Neural cell (in vitro differentiated cells): ENCODE measurements at regions not wholly inside any gene's neighbourhood (a gene's known extent, or its start where the extent isn't known, plus 50 kb on each side); places are given as distances from the start of the nearest gene placed in this dataset.

ENCODE experiments used
- H2AFZ ChIP-seq: fragments of 200-600, 300-800 bp; sonication (generic), shearing (Covaris generic); 2 replicates; pipeline ENCODE4 v1.6.0; 2014; ENCODE audit warnings: low read depth, mild to moderate bottlenecking, antibody characterized with exemption, low read length, moderate library complexity
- H3F3A ChIP-seq: fragments of 200-600 bp; shearing (Covaris generic); 2 replicates; pipeline ENCODE4 v1.6.1; 2016; ENCODE audit warnings: mild to moderate bottlenecking, moderate library complexity, mixed read lengths, antibody characterized with exemption, low read length; ENCODE audit not compliant: insufficient read depth, poor library complexity, severe bottlenecking
- H3K27ac ChIP-seq: fragments of 200-600, 300-800 bp; sonication (generic), shearing (Covaris generic); 2 replicates; pipeline ENCODE4 v1.5.1; 2014; ENCODE audit warnings: mild to moderate bottlenecking, low read length, moderate library complexity
- H3K27me3 ChIP-seq: fragments of 300-800, 200-600 bp; sonication (generic), shearing (Covaris generic); 2 replicates; pipeline ENCODE4 v1.6.0; 2014; ENCODE audit warnings: mild to moderate bottlenecking, low read depth, low read length, moderate library complexity; ENCODE audit not compliant: insufficient read depth
- H3K36me3 ChIP-seq: fragments of 300-800, 200-600 bp; sonication (generic), shearing (Covaris generic); 2 replicates; pipeline ENCODE4 v1.5.1; 2014; ENCODE audit warnings: mild to moderate bottlenecking, antibody characterized with exemption, low read length, moderate library complexity; ENCODE audit not compliant: insufficient read depth
- H3K4me2 ChIP-seq: fragments of 300-800, 200-600 bp; sonication (generic), shearing (Covaris generic); 2 replicates; pipeline ENCODE4 v1.6.0; 2014; ENCODE audit warnings: mild to moderate bottlenecking, low read length
- H3K4me3 ChIP-seq: fragments of 300-800, 200-600 bp; sonication (generic), shearing (Covaris generic); 2 replicates; pipeline ENCODE4 v1.5.1; 2014; ENCODE audit warnings: mild to moderate bottlenecking, low read length, moderate library complexity
- H3K79me2 ChIP-seq: fragments of 200-600 bp; shearing (Covaris generic); replicated peaks from 2 replicates; pipeline ENCODE4 v1.6.0; 2014; ENCODE audit warnings: mild to moderate bottlenecking, low read length, moderate library complexity; ENCODE audit not compliant: insufficient read depth
- H3K9ac ChIP-seq: fragments of 300-800, 200-600 bp; sonication (generic), shearing (Covaris generic); 2 replicates; pipeline ENCODE4 v1.6.1; 2016; ENCODE audit warnings: mild to moderate bottlenecking, low read length, mixed read lengths
- H3K9me2 ChIP-seq: fragments of 200-600 bp; shearing (Covaris generic); 2 replicates; pipeline ENCODE4 v1.6.1; 2016; ENCODE audit warnings: mild to moderate bottlenecking, low read length, mixed read lengths; ENCODE audit not compliant: insufficient read depth
- H3K9me3 ChIP-seq: fragments of 200-600, 300-800 bp; sonication (generic), shearing (Covaris generic); 2 replicates; pipeline ENCODE4 v1.6.1; 2016; ENCODE audit warnings: mild to moderate bottlenecking, mixed run types, low read length, moderate library complexity, mixed read lengths
- H4K20me1 ChIP-seq: fragments of 200-600 bp; shearing (Covaris generic); 2 replicates; pipeline ENCODE4 v1.6.1; 2016; ENCODE audit warnings: mild to moderate bottlenecking, mixed run types; ENCODE audit not compliant: insufficient read depth
- CTCF ChIP-seq: fragments of 450-650 bp; IDR thresholded peaks from 2 replicates; pipeline ENCODE4 v1.5.1; 2014; ENCODE audit warnings: antibody characterized with exemption, mild to moderate bottlenecking, moderate library complexity; ENCODE audit not compliant: poor library complexity, severe bottlenecking
- EP300 ChIP-seq: fragments of 450-650 bp; conservative IDR thresholded peaks from 2 replicates; pipeline ENCODE4 v1.6.1; 2014; ENCODE audit warnings: antibody characterized with exemption, mild to moderate bottlenecking, moderate library complexity; ENCODE audit not compliant: poor library complexity, severe bottlenecking
- EZH2 ChIP-seq: fragments of 200-600, 300-800 bp; shearing (Covaris generic), sonication (generic); IDR thresholded peaks from 2 replicates; pipeline ENCODE4 v1.6.1; 2014; ENCODE audit warnings: antibody characterized with exemption, low read length, borderline replicate concordance, mild to moderate bottlenecking; ENCODE audit not compliant: insufficient read depth, poor library complexity, severe bottlenecking
- POLR2AphosphoS5 ChIP-seq: IDR thresholded peaks from 2 replicates; pipeline ENCODE4 v1.6.1; 2012
- RAD21 ChIP-seq: fragments of 450-650 bp; conservative IDR thresholded peaks from 2 replicates; pipeline ENCODE4 v1.6.1; 2014; ENCODE audit warnings: antibody characterized with exemption, mild to moderate bottlenecking, moderate library complexity
- REST ChIP-seq: IDR thresholded peaks from 2 replicates; pipeline ENCODE4 v1.6.1; 2012; ENCODE audit warnings: borderline replicate concordance
- SMC3 ChIP-seq: fragments of 450-650 bp; conservative IDR thresholded peaks from 2 replicates; pipeline ENCODE4 v1.6.1; 2014; ENCODE audit warnings: antibody characterized with exemption, mild to moderate bottlenecking, moderate library complexity; ENCODE audit not compliant: poor library complexity
- TAF1 ChIP-seq: IDR thresholded peaks from 2 replicates; pipeline ENCODE4 v1.6.1; 2012; ENCODE audit warnings: low read depth

- H2AFZ ChIP-seq: no peak overlapping the region
- no peaks in the 10 kb centered on the region for H3F3A ChIP-seq
- H3K27ac ChIP-seq: no peak overlapping the region
- H3K9me3 ChIP-seq: no peaks in the 10 kb centered on the region
- no peaks in the 10 kb centered on the region for H3K27me3 ChIP-seq
- H3K4me2 ChIP-seq: no peak overlapping the region
- no peaks in the 10 kb centered on the region for H3K36me3 ChIP-seq
- TF ChIP-seq TAF1 (no peak), SMC3 (no peak), EZH2 (no peak), EP300 (peak; percentile 21), RAD21 (no peak), POLR2AphosphoS5 (peak; percentile 46), CTCF (no peak), REST (peak; percentile 71)
- no peaks in the 10 kb centered on the region for H4K20me1 ChIP-seq
- no peaks in the 10 kb centered on the region for H3K79me2 ChIP-seq
- H3K4me3 ChIP-seq: no peak overlapping the region
- no peak overlapping the region for H3K9ac ChIP-seq
- H3K9me2 ChIP-seq: no peaks in the 10 kb centered on the region
These were observed 478.0 kb downstream of the PDHA2 start for GRCh38 chr4:96317891-96318290.

- H3K27ac ChIP-seq: no peak overlapping the region
- H3K79me2 ChIP-seq: no peaks in the 10 kb centered on the region
- H4K20me1 ChIP-seq: no peaks in the 10 kb centered on the region
- no peaks in the 10 kb centered on the region for H3K9me3 ChIP-seq
- no peaks in the 10 kb centered on the region for H3F3A ChIP-seq
- no peaks in the 10 kb centered on the region for H3K36me3 ChIP-seq
- no peak for TF ChIP-seq SMC3
- TF ChIP-seq TAF1: no peak
- no peak for TF ChIP-seq POLR2AphosphoS5
- TF ChIP-seq EZH2: no peak
- TF ChIP-seq EP300: no peak
- no peak for TF ChIP-seq REST
- no peaks in the 10 kb centered on the region for H3K9me2 ChIP-seq
- H3K4me2 ChIP-seq: no peak overlapping the region
- H3K4me3 ChIP-seq: no peak overlapping the region
- no peaks in the 10 kb centered on the region for H3K27me3 ChIP-seq
- H3K9ac ChIP-seq: no peak overlapping the region
- no peak overlapping the region for H2AFZ ChIP-seq
These were observed 487.0 kb downstream of the PDHA2 start for GRCh38 chr4:96326846-96327245.
